PC-3 (cell line): ENCODE measurements at regions not wholly inside any gene's neighbourhood (a gene's known extent, or its start where the extent isn't known, plus 50 kb on each side); places are given as distances from the start of the nearest gene placed in this dataset.

ENCODE experiments used
- EZH2 ChIP-seq: fragments of 300-600 bp; sonication (generic); IDR thresholded peaks from one replicate; pipeline ENCODE4 v1.6.1; 2017; ENCODE audit warnings: antibody characterized with exemption, mild to moderate bottlenecking, low read length; ENCODE audit not compliant: unreplicated experiment
- EZH2phosphoT487 ChIP-seq: fragments of 300-600 bp; sonication (generic); IDR thresholded peaks from 2 replicates; pipeline ENCODE4 v1.6.1; 2018; ENCODE audit warnings: mild to moderate bottlenecking, antibody characterized with exemption, low read length, borderline replicate concordance
- TF ChIP-seq, protein P1 (sequence below): fragments of 300-600 bp; sonication (generic); conservative IDR thresholded peaks from 2 replicates; pipeline ENCODE4 v1.5.1; 2017; ENCODE audit warnings: antibody characterized with exemption, low read depth, mild to moderate bottlenecking, low read length

DNA sequence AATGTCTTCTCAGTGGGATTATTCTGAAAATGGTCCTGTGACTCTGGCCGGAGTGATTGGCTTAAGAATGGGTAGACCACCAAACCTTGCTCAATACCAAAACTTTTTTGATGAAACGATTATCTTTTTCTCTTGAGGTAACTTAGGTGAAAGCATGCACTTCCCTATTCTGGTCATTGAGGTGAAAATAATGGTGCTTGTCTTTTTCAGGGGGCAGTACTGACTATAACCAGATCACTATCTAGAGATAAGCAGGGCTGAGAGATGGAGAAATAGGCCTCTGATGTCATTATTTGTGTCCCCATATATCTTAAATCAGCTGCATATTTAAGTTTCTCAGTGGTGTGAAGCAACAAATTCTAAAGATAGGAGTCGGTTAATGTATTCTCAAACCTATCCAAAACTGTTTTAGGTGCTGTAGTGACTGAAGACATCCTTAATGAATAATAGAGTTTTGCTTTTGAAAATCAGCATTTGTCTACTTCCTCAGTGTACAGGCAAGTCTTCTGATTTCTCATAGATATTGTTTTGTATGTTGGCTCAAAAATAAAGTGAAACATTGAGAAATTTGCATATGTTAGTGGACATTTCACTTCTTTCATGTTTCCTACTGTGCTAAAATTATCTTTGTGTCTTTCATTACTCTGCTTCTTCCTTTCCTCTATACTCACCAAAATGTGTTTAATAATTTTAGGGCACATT, 735.3 kb upstream of the ADGRL4 start:
- TF ChIP-seq, protein P1, sequence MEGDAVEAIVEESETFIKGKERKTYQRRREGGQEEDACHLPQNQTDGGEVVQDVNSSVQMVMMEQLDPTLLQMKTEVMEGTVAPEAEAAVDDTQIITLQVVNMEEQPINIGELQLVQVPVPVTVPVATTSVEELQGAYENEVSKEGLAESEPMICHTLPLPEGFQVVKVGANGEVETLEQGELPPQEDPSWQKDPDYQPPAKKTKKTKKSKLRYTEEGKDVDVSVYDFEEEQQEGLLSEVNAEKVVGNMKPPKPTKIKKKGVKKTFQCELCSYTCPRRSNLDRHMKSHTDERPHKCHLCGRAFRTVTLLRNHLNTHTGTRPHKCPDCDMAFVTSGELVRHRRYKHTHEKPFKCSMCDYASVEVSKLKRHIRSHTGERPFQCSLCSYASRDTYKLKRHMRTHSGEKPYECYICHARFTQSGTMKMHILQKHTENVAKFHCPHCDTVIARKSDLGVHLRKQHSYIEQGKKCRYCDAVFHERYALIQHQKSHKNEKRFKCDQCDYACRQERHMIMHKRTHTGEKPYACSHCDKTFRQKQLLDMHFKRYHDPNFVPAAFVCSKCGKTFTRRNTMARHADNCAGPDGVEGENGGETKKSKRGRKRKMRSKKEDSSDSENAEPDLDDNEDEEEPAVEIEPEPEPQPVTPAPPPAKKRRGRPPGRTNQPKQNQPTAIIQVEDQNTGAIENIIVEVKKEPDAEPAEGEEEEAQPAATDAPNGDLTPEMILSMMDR = no peak
- no peak for TF ChIP-seq EZH2
- TF ChIP-seq EZH2phosphoT487 = no peak
